GM19463 (cell line): ENCODE measurements at regions not wholly inside any gene's neighbourhood (a gene's known extent, or its start where the extent isn't known, plus 50 kb on each side); places are given as distances from the start of the nearest gene placed in this dataset.
"Not testable (repeated sequence)": the region's sequence is repeated elsewhere in the genome, so short reads cannot be mapped to it uniquely, and the experiment has no call there.

Experiments used
- ATAC-seq: cut with Tn5 transposase; IDR thresholded peaks from one replicate; pipeline ENCODE4 v1.9.1; 2021; ENCODE audit warnings: mild to moderate bottlenecking, moderate library complexity; ENCODE audit not compliant: unreplicated experiment

- no peak for ATAC-seq
Measured at GRCh38 chr6:125423047-125423446, 121.3 kb upstream of the HDDC2 start.

DNA sequence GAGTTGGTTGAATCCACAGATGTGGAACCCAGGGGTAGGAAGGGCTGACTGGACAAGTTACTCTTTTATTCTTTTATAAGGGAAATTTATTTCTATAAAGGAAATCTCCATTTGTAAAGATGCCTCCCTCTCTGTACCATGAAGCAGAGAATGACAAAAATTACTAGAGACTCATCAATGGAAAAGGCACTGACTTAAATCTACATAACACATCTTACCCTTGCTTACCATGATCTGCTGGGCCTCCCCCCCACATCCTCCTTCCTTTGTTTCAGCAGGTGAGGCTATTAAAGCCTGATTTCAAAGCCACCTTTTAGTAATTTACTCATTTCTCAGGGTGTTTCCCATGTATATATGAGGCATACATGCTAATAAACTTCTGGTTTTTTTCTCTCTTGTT lies 130.2 kb upstream of the HDDC2 start:
- ATAC-seq = no peak

- no peak for ATAC-seq
Measured at GRCh38 chr6:125432963-125433362, 131.2 kb upstream of the HDDC2 start.

DNA sequence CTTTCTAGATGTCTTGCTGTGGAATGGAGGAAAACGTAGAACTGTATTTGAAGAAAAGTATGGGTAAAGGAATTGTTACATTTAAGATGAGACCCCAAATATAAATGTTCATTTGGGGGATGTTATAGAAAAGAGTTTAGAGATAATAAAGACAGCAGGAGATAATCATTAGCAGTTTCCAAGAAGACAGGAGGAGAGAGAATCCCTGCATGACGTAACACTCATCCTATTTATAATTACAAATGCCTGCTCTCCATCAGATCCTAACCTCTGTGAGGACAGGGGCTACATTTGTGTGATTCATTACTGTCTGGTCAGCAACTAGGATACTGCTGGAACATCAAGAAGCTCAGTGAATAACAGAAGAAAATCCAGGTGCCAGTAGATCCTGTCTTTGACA lies 133.0 kb upstream of the HDDC2 start:
- no peak for ATAC-seq

- no peak for ATAC-seq
Measured at GRCh38 chr6:125439512-125439911, 137.7 kb upstream of the HDDC2 start.

DNA sequence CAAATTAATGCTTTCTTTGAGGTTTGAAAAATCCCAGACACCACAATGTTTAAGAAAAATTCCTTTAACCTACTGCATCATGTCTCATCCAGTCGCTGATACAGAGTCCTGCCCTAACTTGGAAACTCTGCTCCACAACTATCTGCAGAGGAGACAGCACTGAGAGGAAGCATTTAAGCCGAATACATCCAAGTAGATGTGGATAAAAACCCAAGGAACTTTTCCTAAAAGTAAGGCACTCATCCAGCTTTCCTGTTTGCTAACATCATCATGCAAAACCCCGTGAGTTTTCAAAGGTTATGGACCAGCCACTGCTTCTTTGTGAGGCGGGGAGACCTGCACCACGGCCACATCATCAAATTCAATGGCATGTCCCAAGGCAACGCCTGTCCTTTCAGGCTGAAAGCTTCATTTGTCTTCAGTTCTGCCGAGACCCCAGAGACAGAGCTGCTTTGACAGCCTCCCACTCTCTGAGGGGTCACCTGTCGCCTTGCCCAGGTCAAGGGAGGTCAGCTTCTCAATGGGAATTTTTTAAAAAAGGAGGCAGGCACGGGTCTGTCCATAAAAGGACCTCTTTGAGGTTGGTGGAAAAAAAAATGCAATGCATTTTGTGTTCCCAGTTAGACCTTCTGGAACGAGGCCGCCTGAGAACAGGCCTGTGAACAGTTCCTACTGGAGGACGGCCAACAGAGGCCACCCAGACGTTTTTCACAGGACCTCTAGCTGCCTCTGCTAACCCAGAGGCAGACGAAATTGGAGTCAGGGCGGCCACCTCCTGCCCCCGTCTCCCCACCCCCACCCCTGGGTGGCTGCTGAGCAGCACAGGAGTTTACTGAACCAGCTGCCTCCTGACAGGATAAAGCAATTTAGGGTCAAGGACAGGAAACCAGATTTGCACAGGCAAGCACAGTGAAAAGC lies 142.5 kb upstream of the HDDC2 start:
- no peak for ATAC-seq

GRCh38 chr6:125445054-125445453 lies 143.3 kb upstream of the HDDC2 start:
- ATAC-seq = no peak

- no peak for ATAC-seq
Measured at GRCh38 chr6:125446011-125446410, 144.2 kb upstream of the HDDC2 start.

DNA sequence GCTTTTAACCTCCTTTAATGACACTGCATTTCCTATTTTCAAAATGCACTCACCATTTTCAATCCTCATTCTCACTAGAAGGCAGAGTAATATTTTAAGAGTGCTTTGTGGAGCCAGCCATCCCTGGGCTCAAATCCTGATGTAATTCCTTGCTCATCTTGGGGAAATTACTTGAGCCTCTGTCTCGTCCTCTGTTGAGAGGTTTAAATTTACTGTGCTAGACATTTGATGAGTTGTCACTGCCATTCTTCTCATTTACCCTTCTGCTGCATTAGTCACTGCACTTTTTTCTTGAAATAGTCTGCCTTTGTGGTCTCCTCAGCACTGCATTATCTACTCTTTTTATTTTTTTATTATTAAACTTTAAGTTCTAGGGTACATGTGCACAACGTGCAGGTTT lies 150.0 kb upstream of the HDDC2 start:
- ATAC-seq = no peak

DNA sequence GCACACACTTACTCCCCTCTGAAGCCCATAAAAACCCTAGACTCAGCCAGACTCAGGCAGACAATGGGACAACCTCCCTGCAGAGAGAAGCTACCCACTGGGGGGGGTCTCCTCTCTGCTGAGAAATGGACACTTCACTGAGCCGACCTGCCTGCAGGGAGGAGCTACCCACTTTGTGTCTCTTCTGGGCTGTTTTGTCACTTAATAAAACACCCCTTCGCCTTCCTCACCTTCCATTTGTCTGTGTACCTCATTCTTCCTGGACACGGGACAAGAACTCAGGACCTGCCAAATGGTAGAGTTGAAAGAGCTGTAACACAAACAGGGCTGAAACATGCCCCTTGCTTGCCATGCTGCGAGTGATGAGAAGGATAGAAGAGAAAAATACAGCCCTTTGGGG lies 151.7 kb upstream of the HDDC2 start:
- ATAC-seq = no peak

GRCh38 chr6:125454351-125454750 lies 152.6 kb upstream of the HDDC2 start:
- ATAC-seq = no peak

GRCh38 chr6:125458493-125458892 lies 156.7 kb upstream of the HDDC2 start:
- not testable (repeated sequence) for ATAC-seq

DNA sequence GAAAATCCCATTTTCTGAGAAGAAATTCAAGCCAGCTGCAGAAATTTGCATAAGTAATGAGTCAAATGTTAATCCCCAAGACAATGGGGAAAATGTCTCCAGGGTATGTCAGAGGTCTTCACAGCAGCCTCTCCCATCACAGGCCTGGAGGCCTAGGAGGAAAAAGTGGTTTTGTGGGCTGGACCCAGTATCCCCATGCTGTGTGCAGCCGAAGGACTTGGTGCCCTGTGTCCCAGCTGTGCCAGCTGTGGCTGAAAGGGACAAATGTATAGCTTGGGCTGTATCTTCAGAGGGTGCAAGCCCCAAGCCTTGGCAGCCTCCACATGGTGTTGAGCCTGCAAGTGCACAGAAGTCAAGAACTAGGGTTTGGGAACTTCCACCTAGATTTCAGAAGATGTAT lies 163.6 kb upstream of the HDDC2 start:
- ATAC-seq = not testable (repeated sequence)

- no peak for ATAC-seq
Measured at GRCh38 chr6:125469915-125470314, 168.1 kb upstream of the HDDC2 start.

DNA sequence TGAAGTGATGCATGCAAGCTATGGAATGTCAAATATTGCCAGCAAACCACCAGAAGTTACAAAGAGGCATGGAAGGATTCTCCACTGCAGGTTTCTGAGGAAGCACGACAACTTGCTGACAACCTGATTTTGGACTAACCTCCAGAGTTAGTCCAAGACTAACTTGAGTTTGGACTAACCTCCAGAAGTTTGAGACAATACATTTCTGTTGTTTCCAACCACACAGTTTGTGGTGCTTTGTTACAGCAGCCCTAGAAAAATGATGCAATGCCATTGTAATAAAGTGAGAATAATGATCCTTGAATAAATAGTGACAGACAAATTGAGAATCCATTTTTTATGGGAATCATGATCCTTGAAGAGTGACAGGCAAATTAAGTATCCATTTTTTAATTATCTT lies 169.9 kb upstream of the HDDC2 start:
- ATAC-seq = no peak

- no peak for ATAC-seq
Measured at GRCh38 chr6:125474061-125474460, 172.3 kb upstream of the HDDC2 start.

- no peak for ATAC-seq
Measured at GRCh38 chr6:125477156-125477555, 175.4 kb upstream of the HDDC2 start.

DNA sequence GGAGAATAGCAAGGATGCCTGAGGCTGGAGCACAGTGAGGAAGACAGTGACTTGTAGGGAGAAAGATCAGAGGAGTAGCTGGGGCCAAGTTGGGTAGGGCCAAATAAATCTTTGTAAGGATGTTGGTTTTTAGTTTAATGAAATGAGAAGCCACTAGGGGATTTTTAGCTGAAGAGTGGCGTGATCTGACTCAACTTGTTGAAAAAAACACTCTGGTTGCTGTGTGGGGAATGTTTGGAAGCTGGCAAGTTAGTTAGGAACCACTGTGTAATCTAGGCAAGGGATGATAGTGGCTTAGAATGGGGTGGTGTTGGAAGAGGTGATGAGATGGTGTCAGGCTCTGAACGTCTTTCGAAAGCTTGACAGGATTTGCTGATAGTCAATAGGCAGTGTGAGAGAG lies 176.1 kb upstream of the HDDC2 start:
- ATAC-seq = no peak

DNA sequence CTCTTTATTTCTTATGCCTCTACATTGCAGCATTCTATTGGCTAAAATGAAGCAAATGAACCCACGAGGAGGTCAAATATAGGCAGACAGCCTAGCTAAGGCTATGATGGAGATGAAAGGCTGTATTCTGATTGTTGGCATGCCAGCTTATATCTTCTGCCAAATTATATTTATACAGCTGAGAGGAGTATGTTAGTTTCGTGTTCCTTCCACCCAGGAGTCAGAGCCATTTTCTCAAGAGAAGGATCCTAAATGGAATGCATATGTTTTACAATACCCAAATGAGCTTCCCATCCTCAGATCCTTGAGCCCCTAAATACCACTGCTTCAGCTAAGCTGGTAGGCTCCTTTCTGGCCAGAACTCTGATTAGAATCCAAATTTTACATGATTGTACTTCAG lies 178.4 kb upstream of the HDDC2 start:
- ATAC-seq = no peak

DNA sequence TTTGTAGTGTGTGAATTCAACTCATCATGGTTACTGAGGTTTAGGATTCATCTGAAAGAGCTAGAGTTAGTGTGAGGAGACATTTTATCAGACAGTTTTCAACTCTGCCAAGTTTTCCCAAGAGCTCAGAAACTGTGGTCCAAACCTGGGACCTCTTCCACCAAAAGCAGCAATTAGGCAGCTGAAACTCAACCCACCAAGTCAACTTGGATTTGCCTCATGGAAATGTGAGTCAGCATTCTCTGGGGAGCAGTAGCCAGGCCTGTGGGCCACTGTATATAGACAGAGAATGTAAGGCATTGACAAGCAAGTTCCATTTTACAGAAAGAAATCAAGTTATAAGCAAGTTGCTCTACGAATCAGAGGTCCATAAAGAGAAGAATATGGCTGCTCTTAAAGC lies 178.8 kb upstream of the HDDC2 start:
- no peak for ATAC-seq

DNA sequence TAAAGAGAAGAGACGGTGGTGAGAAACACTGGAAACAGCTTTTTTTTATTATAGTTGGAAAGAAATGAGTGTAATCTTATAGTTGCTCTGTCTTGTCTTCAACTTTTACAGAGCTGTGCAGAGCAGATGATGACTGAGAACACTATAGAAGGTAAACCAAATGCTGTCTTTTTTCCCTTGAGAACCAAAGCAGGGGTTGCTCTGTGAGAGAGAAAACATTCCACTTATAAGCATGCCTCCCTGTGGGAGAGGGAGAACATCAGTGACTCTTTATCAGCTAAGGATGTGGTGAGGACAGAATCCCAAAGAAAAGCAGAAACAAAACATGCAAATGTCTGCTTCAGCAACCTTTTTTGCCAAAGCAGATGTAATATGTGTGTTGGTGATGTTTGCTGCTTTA lies 179.3 kb upstream of the HDDC2 start:
- no peak for ATAC-seq

DNA sequence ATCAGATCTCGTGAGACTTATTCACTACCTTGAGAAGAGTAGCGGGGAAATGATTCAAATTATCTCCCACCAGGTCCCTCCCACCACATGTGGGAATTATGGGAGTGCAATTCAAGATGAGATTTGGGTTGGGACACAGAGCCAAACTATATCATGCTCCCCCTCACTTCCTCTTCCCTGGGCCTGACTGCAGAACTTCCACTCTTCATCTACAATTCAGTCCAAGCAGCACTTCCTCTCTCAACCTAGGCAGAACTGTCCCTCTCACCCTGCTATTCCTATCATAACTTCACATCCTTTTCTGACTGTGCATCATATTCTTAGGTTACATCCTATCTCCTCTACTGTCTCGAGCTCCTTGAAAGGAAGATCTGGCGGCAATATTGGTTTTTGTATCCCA lies 184.0 kb upstream of the HDDC2 start:
- no peak for ATAC-seq

- no peak for ATAC-seq
Measured at GRCh38 chr6:125486881-125487280, 185.1 kb upstream of the HDDC2 start.
